Hepatocyte (in vitro differentiated cells): ENCODE measurements at regions not wholly inside any gene's neighbourhood (a gene's known extent, or its start where the extent isn't known, plus 50 kb on each side); places are given as distances from the start of the nearest gene placed in this dataset.

ENCODE experiments used
- CTCF ChIP-seq: fragments of 200-600 bp; sonication (generic); IDR thresholded peaks from 2 replicates; pipeline ENCODE4 v1.5.1; 2016; ENCODE audit warnings: antibody characterized with exemption, mild to moderate bottlenecking; ENCODE audit not compliant: poor library complexity
- EZH2 ChIP-seq: fragments of 200-600 bp; sonication (generic); IDR thresholded peaks from 2 replicates; pipeline ENCODE4 v1.6.1; 2016; ENCODE audit warnings: antibody characterized with exemption, mild to moderate bottlenecking, borderline replicate concordance
- EZH2phosphoT487 ChIP-seq: fragments of 200-600 bp; sonication (generic); IDR thresholded peaks from one replicate; pipeline ENCODE4 v1.6.1; 2018; ENCODE audit warnings: antibody characterized with exemption, mild to moderate bottlenecking, low read depth, moderate library complexity; ENCODE audit not compliant: unreplicated experiment, severe bottlenecking

- TF ChIP-seq CTCF (no peak), EZH2 (no peak), EZH2phosphoT487 (no peak)
Observed at GRCh38 chr2:138897274-138897673, 117.1 kb upstream of the NXPH2 start.
